ENCODE measurements at regions not wholly inside any gene's neighbourhood (a gene's known extent, or its start where the extent isn't known, plus 50 kb on each side); places are given as distances from the start of the nearest gene placed in this dataset.
"Not testable (repeated sequence)": the region's sequence is repeated elsewhere in the genome, so short reads cannot be mapped to it uniquely, and the experiment has no call there.

GRCh38 chr13:109273326-109273751 is 513.0 kb downstream of the IRS2 start:
- Histone ChIP-seq H3K27me3 (ENCODE audit: insufficient read depth, low read length, poor library complexity) (no peaks in the 10 kb centered on the region), H3K4me2 (ENCODE audit: insufficient read depth, low read length) (no peak overlapping the region), H2AFZ (ENCODE audit: low read depth, low read length) (no peak overlapping the region), H3K4me1 (ENCODE audit: insufficient read depth, low read length) (no peaks in the 10 kb centered on the region), H3K9me3 (ENCODE audit: insufficient read depth, low read length, severe bottlenecking) (no peaks in the 10 kb centered on the region), H3K79me2 (ENCODE audit: insufficient read depth, low read length) (no peaks in the 10 kb centered on the region), H4K20me1 (ENCODE audit: insufficient read depth, low read length) (no peaks in the 10 kb centered on the region), H3K36me3 (ENCODE audit: insufficient read depth, low read length) (no peaks in the 10 kb centered on the region), H3K9ac (ENCODE audit: low read depth, low read length) (no peak overlapping the region), H3K4me3 (ENCODE audit: low read depth in 1 of 2, low read length in 2 of 2) (no peak overlapping the region), H3K27ac (ENCODE audit: low read length) (no peak overlapping the region)
- no peak for DNase-seq
- ATAC-seq (ENCODE audit: insufficient read depth, low read depth), result no peak
- TF ChIP-seq CTCF (IDR thresholded peaks at IDR 0.05; ENCODE audit: borderline replicate concordance, extremely low read depth, low read length, poor library complexity, severe bottlenecking), result no peak
- no peak for TF ChIP-seq EZH2 (IDR thresholded peaks at IDR 0.05; ENCODE audit: borderline replicate concordance, low read depth, low read length, severe bottlenecking)

GRCh38 chr13:109272595-109273325 is 513.6 kb downstream of the IRS2 start:
- no peak overlapping the region for H3K4me2 ChIP-seq (ENCODE audit: insufficient read depth, low read length)
- H3K9ac ChIP-seq (ENCODE audit: low read depth, low read length), result no peak overlapping the region
- ATAC-seq (ENCODE audit: insufficient read depth, low read depth) (no peak), DNase-seq (no peak)
- no peak overlapping the region for H3K27ac ChIP-seq (ENCODE audit: low read length)
- no peaks in the 10 kb centered on the region for H3K4me1 ChIP-seq (ENCODE audit: insufficient read depth, low read length)
- no peaks in the 10 kb centered on the region for H4K20me1 ChIP-seq (ENCODE audit: insufficient read depth, low read length)
- H3K4me3 ChIP-seq (ENCODE audit: low read depth in 1 of 2, low read length in 2 of 2), result no peak overlapping the region
- no peaks in the 10 kb centered on the region for H3K36me3 ChIP-seq (ENCODE audit: insufficient read depth, low read length)
- TF ChIP-seq EZH2 (IDR thresholded peaks at IDR 0.05; ENCODE audit: borderline replicate concordance, low read depth, low read length, severe bottlenecking) (no peak), CTCF (IDR thresholded peaks at IDR 0.05; ENCODE audit: borderline replicate concordance, extremely low read depth, low read length, poor library complexity, severe bottlenecking) (no peak)
- no peaks in the 10 kb centered on the region for H3K79me2 ChIP-seq (ENCODE audit: insufficient read depth, low read length)
- no peaks in the 10 kb centered on the region for H3K9me3 ChIP-seq (ENCODE audit: insufficient read depth, low read length, severe bottlenecking)
- H2AFZ ChIP-seq (ENCODE audit: low read depth, low read length), result no peak overlapping the region
- H3K27me3 ChIP-seq (ENCODE audit: insufficient read depth, low read length, poor library complexity), result no peaks in the 10 kb centered on the region

- no peak for TF ChIP-seq EZH2 (IDR thresholded peaks at IDR 0.05; ENCODE audit: borderline replicate concordance, low read depth, low read length, severe bottlenecking)
- Histone ChIP-seq H3K79me2 (ENCODE audit: insufficient read depth, low read length) (no peaks in the 10 kb centered on the region), H3K4me2 (ENCODE audit: insufficient read depth, low read length) (no peak overlapping the region), H3K36me3 (ENCODE audit: insufficient read depth, low read length) (no peaks in the 10 kb centered on the region), H2AFZ (ENCODE audit: low read depth, low read length) (no peak overlapping the region), H4K20me1 (ENCODE audit: insufficient read depth, low read length) (no peaks in the 10 kb centered on the region), H3K9ac (ENCODE audit: low read depth, low read length) (no peak overlapping the region), H3K4me3 (ENCODE audit: low read depth in 1 of 2, low read length in 2 of 2) (no peak overlapping the region), H3K4me1 (ENCODE audit: insufficient read depth, low read length) (no peaks in the 10 kb centered on the region), H3K27me3 (ENCODE audit: insufficient read depth, low read length, poor library complexity) (no peaks in the 10 kb centered on the region), H3K27ac (ENCODE audit: low read length) (no peak overlapping the region), H3K9me3 (ENCODE audit: insufficient read depth, low read length, severe bottlenecking) (no peaks in the 10 kb centered on the region)
- ATAC-seq (ENCODE audit: insufficient read depth, low read depth), result no peak
- no peak for DNase-seq
Measured at GRCh38 chr13:109271555-109272541, 514.5 kb downstream of the IRS2 start.

GRCh38 chr13:109271061-109271460 is 515.3 kb downstream of the IRS2 start:
- no peak overlapping the region for H3K9ac ChIP-seq (ENCODE audit: low read depth, low read length)
- no peak overlapping the region for H2AFZ ChIP-seq (ENCODE audit: low read depth, low read length)
- TF ChIP-seq EZH2 (IDR thresholded peaks at IDR 0.05; ENCODE audit: borderline replicate concordance, low read depth, low read length, severe bottlenecking) (no peak), CTCF (IDR thresholded peaks at IDR 0.05; ENCODE audit: borderline replicate concordance, extremely low read depth, low read length, poor library complexity, severe bottlenecking) (no peak)
- H4K20me1 ChIP-seq (ENCODE audit: insufficient read depth, low read length), result no peaks in the 10 kb centered on the region
- DNase-seq, result no peak
- no peaks in the 10 kb centered on the region for H3K4me1 ChIP-seq (ENCODE audit: insufficient read depth, low read length)
- H3K79me2 ChIP-seq (ENCODE audit: insufficient read depth, low read length), result no peaks in the 10 kb centered on the region
- H3K27me3 ChIP-seq (ENCODE audit: insufficient read depth, low read length, poor library complexity), result no peaks in the 10 kb centered on the region
- no peak overlapping the region for H3K4me3 ChIP-seq (ENCODE audit: low read depth in 1 of 2, low read length in 2 of 2)
- ATAC-seq (ENCODE audit: insufficient read depth, low read depth), result no peak
- H3K27ac ChIP-seq (ENCODE audit: low read length), result no peak overlapping the region
- H3K9me3 ChIP-seq (ENCODE audit: insufficient read depth, low read length, severe bottlenecking), result no peaks in the 10 kb centered on the region
- H3K4me2 ChIP-seq (ENCODE audit: insufficient read depth, low read length), result no peak overlapping the region
- H3K36me3 ChIP-seq (ENCODE audit: insufficient read depth, low read length), result no peaks in the 10 kb centered on the region

GRCh38 chr13:109269381-109269780 is 517.0 kb downstream of the IRS2 start:
- H3K36me3 ChIP-seq (ENCODE audit: insufficient read depth, low read length); H3K27me3 ChIP-seq (ENCODE audit: insufficient read depth, low read length, poor library complexity); ATAC-seq (ENCODE audit: insufficient read depth, low read depth); H3K4me1 ChIP-seq (ENCODE audit: insufficient read depth, low read length); H3K79me2 ChIP-seq (ENCODE audit: insufficient read depth, low read length); H4K20me1 ChIP-seq (ENCODE audit: insufficient read depth, low read length); H3K9me3 ChIP-seq (ENCODE audit: insufficient read depth, low read length, severe bottlenecking); H3K27ac ChIP-seq (ENCODE audit: low read length); DNase-seq; H3K4me2 ChIP-seq (ENCODE audit: insufficient read depth, low read length); H3K9ac ChIP-seq (ENCODE audit: low read depth, low read length); H2AFZ ChIP-seq (ENCODE audit: low read depth, low read length); H3K4me3 ChIP-seq (ENCODE audit: low read depth in 1 of 2, low read length in 2 of 2): not testable (repeated sequence)

Measured in DND-41 (cell line).